HEK293 (cell line): ENCODE measurements at regions not wholly inside any gene's neighbourhood (a gene's known extent, or its start where the extent isn't known, plus 50 kb on each side); places are given as distances from the start of the nearest gene placed in this dataset.

Experiments used
- CTCF ChIA-PET: fragments of 350-600 bp; formaldehyde crosslinking; extraction: SDS; loops from one replicate; lab custom pipeline; 2021; ENCODE audit warnings: antibody characterized with exemption; lab: Yijun Ruan, JAX
- POLR2A ChIA-PET: fragments of 300-600 bp; formaldehyde crosslinking; extraction: SDS; loops from one replicate; lab custom pipeline; 2020; ENCODE audit warnings: antibody characterized with exemption, inconsistent platforms; lab: Yijun Ruan, JAX
- H3K27ac ChIP-seq: fragments of 200-500 bp; sonication (Bioruptor generic); 2 replicates; pipeline ENCODE4 v1.5.1; 2014; ENCODE audit warnings: low read depth, low read length, control low read depth, inconsistent platforms; ENCODE audit errors: extremely low read depth
- H3K36me3 ChIP-seq, 2 experiments: fragments of 200-500 bp in 1 of 2; sonication (Bioruptor generic) in 1 of 2; 1 replicate in 1 of 2; 2 replicates in 1 of 2; pipeline ENCODE4 v1.5.1; 2014 to 2017; ENCODE audit warnings: inconsistent platforms in 2 of 2, low read length in 2 of 2; ENCODE audit not compliant: control insufficient read depth in 2 of 2, insufficient read depth in 1 of 2
- H3K4me1 ChIP-seq: fragments of 200-500 bp; sonication (Bioruptor generic); 2 replicates; pipeline ENCODE4 v1.5.1; 2014; ENCODE audit warnings: mild to moderate bottlenecking, low read length, inconsistent platforms; ENCODE audit not compliant: control insufficient read depth, insufficient read depth
- H3K4me3 ChIP-seq: 2 replicates; pipeline ENCODE4 v1.5.1; 2011; ENCODE audit warnings: low read depth, mild to moderate bottlenecking, control low read depth, low read length, moderate library complexity
- H3K9me3 ChIP-seq: fragments of 200-500 bp; sonication (Bioruptor generic); 2 replicates; pipeline ENCODE4 v1.5.1; 2014; ENCODE audit warnings: low read depth, low read length, inconsistent platforms; ENCODE audit not compliant: control insufficient read depth, insufficient read depth
- GLIS2 ChIP-seq: fragments of 450-650 bp; formaldehyde crosslinking; IDR thresholded peaks from 2 replicates; pipeline ENCODE4 v1.5.1; 2016; ENCODE audit warnings: missing biosample characterization, missing genetic modification characterization
- HOXC10 ChIP-seq: sonication (generic); formaldehyde crosslinking; IDR thresholded peaks from 2 replicates; pipeline ENCODE4 v1.8.1; 2023; ENCODE audit warnings: mild to moderate bottlenecking, missing genetic modification reagents
- PRDM1 ChIP-seq: fragments of 450-650 bp; formaldehyde crosslinking; IDR thresholded peaks from 2 replicates; pipeline ENCODE4; 2016; ENCODE audit warnings: missing biosample characterization, missing genetic modification characterization
- RBAK ChIP-seq: fragments of 450-650 bp; formaldehyde crosslinking; IDR thresholded peaks from 2 replicates; pipeline ENCODE4 v1.5.1; 2016; ENCODE audit warnings: missing biosample characterization, missing genetic modification characterization
- SCRT2 ChIP-seq: fragments of 450-650 bp; formaldehyde crosslinking; IDR thresholded peaks from 2 replicates; pipeline ENCODE4 v1.5.1; 2016; ENCODE audit warnings: missing biosample characterization, missing genetic modification characterization
- TRIM28 ChIP-seq: IDR thresholded peaks from 2 replicates; pipeline ENCODE4 v1.6.1; 2011; ENCODE audit warnings: low read length, control low read depth, borderline replicate concordance
- YY1 ChIP-seq: fragments of 450-650 bp; formaldehyde crosslinking; IDR thresholded peaks from 2 replicates; pipeline ENCODE4 v1.5.1; 2018; ENCODE audit warnings: missing biosample characterization, missing genetic modification characterization
- ZBTB1 ChIP-seq: fragments of 450-650 bp; formaldehyde crosslinking; IDR thresholded peaks from 2 replicates; pipeline ENCODE4 v1.5.1; 2016; ENCODE audit warnings: missing biosample characterization, missing genetic modification characterization
- ZBTB17 ChIP-seq: fragments of 450-650 bp; formaldehyde crosslinking; IDR thresholded peaks from 2 replicates; pipeline ENCODE4 v1.5.1; 2016; ENCODE audit warnings: missing biosample characterization, missing genetic modification characterization
- ZFHX2 ChIP-seq: fragments of 450-650 bp; formaldehyde crosslinking; conservative IDR thresholded peaks from 2 replicates; pipeline ENCODE4 v1.5.1; 2016; ENCODE audit warnings: missing biosample characterization, missing genetic modification characterization
- ZNF16 ChIP-seq: fragments of 450-650 bp; formaldehyde crosslinking; IDR thresholded peaks from 2 replicates; pipeline ENCODE4 v1.5.1; 2016; ENCODE audit warnings: low read depth, missing biosample characterization, missing genetic modification characterization
- ZNF169 ChIP-seq: fragments of 450-650 bp; formaldehyde crosslinking; IDR thresholded peaks from 2 replicates; pipeline ENCODE4 v1.5.1; 2016; ENCODE audit warnings: missing biosample characterization, missing genetic modification characterization
- ZNF23 ChIP-seq: fragments of 450-650 bp; formaldehyde crosslinking; IDR thresholded peaks from 2 replicates; pipeline ENCODE4 v1.5.1; 2016; ENCODE audit warnings: missing biosample characterization, missing genetic modification characterization, borderline replicate concordance
- ZNF274 ChIP-seq, 2 experiments: fragments of 200-500 bp in 1 of 2; fragments of 450-650 bp in 1 of 2; sonication (Bioruptor generic) in 1 of 2; formaldehyde crosslinking in 1 of 2; IDR thresholded peaks; 2 replicates each; pipeline versions ENCODE4 v1.5.1 to v1.6.1; 2014 to 2016; ENCODE audit warnings: borderline replicate concordance in 1 of 2, inconsistent platforms in 1 of 2, low read length in 1 of 2, missing biosample characterization in 1 of 2, missing genetic modification characterization in 1 of 2
- ZNF335 ChIP-seq: fragments of 450-650 bp; formaldehyde crosslinking; conservative IDR thresholded peaks from 2 replicates; pipeline ENCODE4 v1.5.1; 2016; ENCODE audit warnings: missing biosample characterization, missing genetic modification characterization
- ZNF354C ChIP-seq: fragments of 450-650 bp; formaldehyde crosslinking; IDR thresholded peaks from 2 replicates; pipeline ENCODE4 v1.5.1; 2016; ENCODE audit warnings: missing biosample characterization, missing genetic modification characterization, low read depth, borderline replicate concordance
- ZNF423 ChIP-seq: fragments of 450-650 bp; formaldehyde crosslinking; IDR thresholded peaks from 2 replicates; pipeline ENCODE4 v1.5.1; 2016; ENCODE audit warnings: missing biosample characterization, missing genetic modification characterization
- ZNF433 ChIP-seq: fragments of 450-650 bp; formaldehyde crosslinking; IDR thresholded peaks from 2 replicates; pipeline ENCODE4 v1.5.1; 2016; ENCODE audit warnings: missing biosample characterization, missing genetic modification characterization, low read depth
- ZNF501 ChIP-seq: fragments of 450-650 bp; formaldehyde crosslinking; IDR thresholded peaks from 2 replicates; pipeline ENCODE4 v1.5.1; 2016; ENCODE audit warnings: missing biosample characterization, missing genetic modification characterization
- ZNF658 ChIP-seq: fragments of 450-650 bp; formaldehyde crosslinking; IDR thresholded peaks from 2 replicates; pipeline ENCODE4; 2016; ENCODE audit warnings: missing biosample characterization, missing genetic modification characterization
- ZNF707 ChIP-seq: fragments of 450-650 bp; formaldehyde crosslinking; IDR thresholded peaks from 2 replicates; pipeline ENCODE4 v1.5.1; 2016; ENCODE audit warnings: missing biosample characterization, missing genetic modification characterization
- ZNF837 ChIP-seq: fragments of 450-650 bp; formaldehyde crosslinking; IDR thresholded peaks from 2 replicates; pipeline ENCODE4 v1.5.1; 2016; ENCODE audit warnings: missing biosample characterization, missing genetic modification characterization
- TF ChIP-seq, protein P1 (sequence below): fragments of 450-650 bp; formaldehyde crosslinking; IDR thresholded peaks from 2 replicates; pipeline ENCODE4 v1.5.1; 2016; ENCODE audit warnings: missing biosample characterization, missing genetic modification characterization
- TF ChIP-seq, protein P2 (sequence below): fragments of 450-650 bp; formaldehyde crosslinking; IDR thresholded peaks from 2 replicates; pipeline ENCODE4 v1.5.1; 2016; ENCODE audit warnings: missing biosample characterization, missing genetic modification characterization, borderline replicate concordance
- TF ChIP-seq, protein P3 (sequence below): IDR thresholded peaks from 2 replicates; pipeline ENCODE4 v1.6.1; 2011; ENCODE audit warnings: mild to moderate bottlenecking, low read depth, low read length, borderline replicate concordance
- TF ChIP-seq, protein P4 (sequence below): fragments of 450-650 bp; formaldehyde crosslinking; IDR thresholded peaks from 2 replicates; pipeline ENCODE4 v1.5.1; 2016; ENCODE audit warnings: missing biosample characterization, missing genetic modification characterization

DNA sequence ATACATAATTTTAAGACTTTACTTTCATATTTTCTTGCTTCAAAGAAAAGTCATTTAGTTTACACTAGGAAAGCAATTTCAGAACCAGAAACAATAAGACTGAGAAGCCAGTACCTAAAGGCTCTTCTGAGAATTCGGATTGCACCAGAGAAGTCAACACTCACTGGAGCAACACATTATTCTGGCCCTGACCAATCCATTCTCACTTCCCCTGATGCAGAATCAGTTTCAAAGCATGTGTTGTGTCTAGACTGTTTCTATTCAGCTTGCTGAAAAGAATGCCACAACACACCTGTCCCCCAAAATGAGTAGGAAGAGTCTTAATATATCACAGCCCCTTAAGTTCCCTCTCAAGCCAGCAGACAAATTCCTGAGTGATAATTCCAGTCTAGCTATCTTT lies 1074.3 kb upstream of the TENM4 start (continued):
- TF ChIP-seq, protein P1, sequence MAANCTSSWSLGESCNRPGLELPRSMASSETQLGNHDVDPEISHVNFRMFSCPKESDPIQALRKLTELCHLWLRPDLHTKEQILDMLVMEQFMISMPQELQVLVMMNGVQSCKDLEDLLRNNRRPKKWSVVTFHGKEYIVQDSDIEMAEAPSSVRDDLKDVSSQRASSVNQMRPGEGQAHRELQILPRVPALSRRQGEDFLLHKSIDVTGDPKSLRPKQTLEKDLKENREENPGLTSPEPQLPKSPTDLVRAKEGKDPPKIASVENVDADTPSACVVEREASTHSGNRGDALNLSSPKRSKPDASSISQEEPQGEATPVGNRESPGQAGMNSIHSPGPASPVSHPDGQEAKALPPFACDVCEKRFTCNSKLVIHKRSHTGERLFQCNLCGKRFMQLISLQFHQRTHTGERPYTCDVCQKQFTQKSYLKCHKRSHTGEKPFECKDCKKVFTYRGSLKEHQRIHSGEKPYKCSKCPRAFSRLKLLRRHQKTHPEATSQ (tag by site-specific recombination), result no peak
- no peak for TF ChIP-seq ZNF433 (tag by site-specific recombination)
- TF ChIP-seq TRIM28, result no peak
- TF ChIP-seq, protein P2, sequence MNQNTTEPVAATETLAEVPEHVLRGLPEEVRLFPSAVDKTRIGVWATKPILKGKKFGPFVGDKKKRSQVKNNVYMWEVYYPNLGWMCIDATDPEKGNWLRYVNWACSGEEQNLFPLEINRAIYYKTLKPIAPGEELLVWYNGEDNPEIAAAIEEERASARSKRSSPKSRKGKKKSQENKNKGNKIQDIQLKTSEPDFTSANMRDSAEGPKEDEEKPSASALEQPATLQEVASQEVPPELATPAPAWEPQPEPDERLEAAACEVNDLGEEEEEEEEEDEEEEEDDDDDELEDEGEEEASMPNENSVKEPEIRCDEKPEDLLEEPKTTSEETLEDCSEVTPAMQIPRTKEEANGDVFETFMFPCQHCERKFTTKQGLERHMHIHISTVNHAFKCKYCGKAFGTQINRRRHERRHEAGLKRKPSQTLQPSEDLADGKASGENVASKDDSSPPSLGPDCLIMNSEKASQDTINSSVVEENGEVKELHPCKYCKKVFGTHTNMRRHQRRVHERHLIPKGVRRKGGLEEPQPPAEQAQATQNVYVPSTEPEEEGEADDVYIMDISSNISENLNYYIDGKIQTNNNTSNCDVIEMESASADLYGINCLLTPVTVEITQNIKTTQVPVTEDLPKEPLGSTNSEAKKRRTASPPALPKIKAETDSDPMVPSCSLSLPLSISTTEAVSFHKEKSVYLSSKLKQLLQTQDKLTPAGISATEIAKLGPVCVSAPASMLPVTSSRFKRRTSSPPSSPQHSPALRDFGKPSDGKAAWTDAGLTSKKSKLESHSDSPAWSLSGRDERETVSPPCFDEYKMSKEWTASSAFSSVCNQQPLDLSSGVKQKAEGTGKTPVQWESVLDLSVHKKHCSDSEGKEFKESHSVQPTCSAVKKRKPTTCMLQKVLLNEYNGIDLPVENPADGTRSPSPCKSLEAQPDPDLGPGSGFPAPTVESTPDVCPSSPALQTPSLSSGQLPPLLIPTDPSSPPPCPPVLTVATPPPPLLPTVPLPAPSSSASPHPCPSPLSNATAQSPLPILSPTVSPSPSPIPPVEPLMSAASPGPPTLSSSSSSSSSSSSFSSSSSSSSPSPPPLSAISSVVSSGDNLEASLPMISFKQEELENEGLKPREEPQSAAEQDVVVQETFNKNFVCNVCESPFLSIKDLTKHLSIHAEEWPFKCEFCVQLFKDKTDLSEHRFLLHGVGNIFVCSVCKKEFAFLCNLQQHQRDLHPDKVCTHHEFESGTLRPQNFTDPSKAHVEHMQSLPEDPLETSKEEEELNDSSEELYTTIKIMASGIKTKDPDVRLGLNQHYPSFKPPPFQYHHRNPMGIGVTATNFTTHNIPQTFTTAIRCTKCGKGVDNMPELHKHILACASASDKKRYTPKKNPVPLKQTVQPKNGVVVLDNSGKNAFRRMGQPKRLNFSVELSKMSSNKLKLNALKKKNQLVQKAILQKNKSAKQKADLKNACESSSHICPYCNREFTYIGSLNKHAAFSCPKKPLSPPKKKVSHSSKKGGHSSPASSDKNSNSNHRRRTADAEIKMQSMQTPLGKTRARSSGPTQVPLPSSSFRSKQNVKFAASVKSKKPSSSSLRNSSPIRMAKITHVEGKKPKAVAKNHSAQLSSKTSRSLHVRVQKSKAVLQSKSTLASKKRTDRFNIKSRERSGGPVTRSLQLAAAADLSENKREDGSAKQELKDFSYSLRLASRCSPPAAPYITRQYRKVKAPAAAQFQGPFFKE, result no peak
- TF ChIP-seq ZNF335, result no peak
- TF ChIP-seq YY1 (tag by site-specific recombination), result no peak
- TF ChIP-seq ZFHX2 (tag by site-specific recombination), result no peak

DNA sequence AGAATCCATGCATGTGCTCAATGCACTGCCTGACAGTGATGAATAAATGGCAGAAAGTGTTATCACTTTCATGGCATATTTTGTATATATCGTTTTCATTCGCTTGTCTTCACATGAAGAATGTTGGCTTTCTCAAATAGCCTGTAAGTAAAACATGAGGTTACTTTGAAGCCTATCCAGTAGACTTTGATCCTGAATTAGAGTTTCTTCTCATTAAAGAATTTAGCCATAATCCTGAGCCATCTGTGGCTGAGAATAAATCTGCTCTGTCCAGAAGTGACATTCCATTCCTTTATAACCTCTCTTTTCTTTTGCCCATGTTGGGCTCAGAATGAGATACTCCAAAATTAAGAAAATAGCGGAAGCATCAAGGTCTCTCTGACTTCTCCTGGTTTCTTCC lies 1071.7 kb upstream of the TENM4 start:
- Histone ChIP-seq H3K4me3 (no peak overlapping the region), H3K36me3 (no peaks in the 10 kb centered on the region), H3K9me3 (no peaks in the 10 kb centered on the region), H3K4me1 (no peaks in the 10 kb centered on the region), H3K27ac (no peak overlapping the region)
- ChIA-PET CTCF (no interaction called here), POLR2A (no interaction called here)
- TF ChIP-seq ZNF707 (no peak), GLIS2 (tag by site-specific recombination) (no peak), ZNF274 (IDR thresholded peaks at IDR 0.05; ENCODE audit: low read length) (no peak), ZNF274 (tag by site-specific recombination; IDR thresholded peaks at IDR 0.05; ENCODE audit: borderline replicate concordance) (no peak), PRDM1 (tag by site-specific recombination) (no peak), ZNF658 (tag by site-specific recombination) (no peak), ZNF16 (no peak), HOXC10 (CRISPR knock-in tag) (no peak)
- TF ChIP-seq, protein P3, sequence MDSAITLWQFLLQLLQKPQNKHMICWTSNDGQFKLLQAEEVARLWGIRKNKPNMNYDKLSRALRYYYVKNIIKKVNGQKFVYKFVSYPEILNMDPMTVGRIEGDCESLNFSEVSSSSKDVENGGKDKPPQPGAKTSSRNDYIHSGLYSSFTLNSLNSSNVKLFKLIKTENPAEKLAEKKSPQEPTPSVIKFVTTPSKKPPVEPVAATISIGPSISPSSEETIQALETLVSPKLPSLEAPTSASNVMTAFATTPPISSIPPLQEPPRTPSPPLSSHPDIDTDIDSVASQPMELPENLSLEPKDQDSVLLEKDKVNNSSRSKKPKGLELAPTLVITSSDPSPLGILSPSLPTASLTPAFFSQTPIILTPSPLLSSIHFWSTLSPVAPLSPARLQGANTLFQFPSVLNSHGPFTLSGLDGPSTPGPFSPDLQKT, result no peak

DNA sequence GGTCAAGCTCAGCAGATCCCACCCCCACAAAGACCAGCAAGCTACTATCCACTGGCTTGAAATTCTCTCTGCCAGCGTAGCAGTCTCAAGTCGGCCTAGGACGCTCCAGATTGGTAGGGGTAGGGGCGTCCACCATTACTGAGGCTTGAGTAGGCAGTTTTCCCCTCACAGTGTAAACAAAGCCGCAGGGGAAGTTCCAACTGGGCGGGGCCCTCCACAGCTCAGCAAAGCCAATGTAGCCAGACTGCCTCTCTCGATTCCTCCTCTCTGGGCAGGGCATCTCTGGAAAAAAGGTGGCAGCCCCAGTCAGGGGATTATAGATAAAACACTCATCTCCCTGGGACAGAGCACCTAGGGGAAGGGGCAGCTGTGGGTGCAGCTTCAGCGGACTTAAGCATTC lies 1064.9 kb upstream of the TENM4 start:
- Histone ChIP-seq H3K4me1 (no peaks in the 10 kb centered on the region), H3K4me3 (no peak overlapping the region), H3K27ac (no peak overlapping the region), H3K9me3 (no peaks in the 10 kb centered on the region), H3K36me3 (no peaks in the 10 kb centered on the region)
- CTCF ChIA-PET, result no interaction called here
- POLR2A ChIA-PET, result no interaction called here
- TF ChIP-seq ZNF837 (tag by site-specific recombination) (no peak), ZNF23 (tag by site-specific recombination) (no peak), ZBTB1 (tag by site-specific recombination) (no peak), ZNF169 (tag by site-specific recombination) (no peak), SCRT2 (tag by site-specific recombination) (no peak), ZNF354C (tag by site-specific recombination) (no peak), RBAK (tag by site-specific recombination) (no peak), ZNF501 (tag by site-specific recombination) (no peak), ZBTB17 (tag by site-specific recombination) (no peak), ZNF423 (tag by site-specific recombination) (no peak)
- TF ChIP-seq, protein P4, sequence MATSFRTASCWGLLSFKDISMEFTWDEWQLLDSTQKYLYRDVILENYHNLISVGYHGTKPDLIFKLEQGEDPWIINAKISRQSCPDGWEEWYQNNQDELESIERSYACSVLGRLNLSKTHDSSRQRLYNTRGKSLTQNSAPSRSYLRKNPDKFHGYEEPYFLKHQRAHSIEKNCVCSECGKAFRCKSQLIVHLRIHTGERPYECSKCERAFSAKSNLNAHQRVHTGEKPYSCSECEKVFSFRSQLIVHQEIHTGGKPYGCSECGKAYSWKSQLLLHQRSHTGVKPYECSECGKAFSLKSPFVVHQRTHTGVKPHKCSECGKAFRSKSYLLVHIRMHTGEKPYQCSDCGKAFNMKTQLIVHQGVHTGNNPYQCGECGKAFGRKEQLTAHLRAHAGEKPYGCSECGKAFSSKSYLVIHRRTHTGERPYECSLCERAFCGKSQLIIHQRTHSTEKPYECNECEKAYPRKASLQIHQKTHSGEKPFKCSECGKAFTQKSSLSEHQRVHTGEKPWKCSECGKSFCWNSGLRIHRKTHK (tag by site-specific recombination), result no peak
